Activated CD4-positive, alpha-beta memory T cell treated with anti-CD3 and anti-CD28 coated beads for 36 hours (primary cell): ENCODE measurements at regions not wholly inside any gene's neighbourhood (a gene's known extent, or its start where the extent isn't known, plus 50 kb on each side); places are given as distances from the start of the nearest gene placed in this dataset.

ENCODE experiments used
- CTCF ChIA-PET: fragments of 350-600 bp; sonication (Branson Sonifier 250); formaldehyde crosslinking; loops from one replicate; lab custom pipeline; 2021; ENCODE audit warnings: antibody characterized with exemption, inconsistent platforms; lab: Charles Lee
- POLR2A ChIA-PET: fragments of 350-600 bp; sonication (Branson Sonifier 250); formaldehyde crosslinking; loops from one replicate; lab custom pipeline; 2021; ENCODE audit warnings: antibody characterized with exemption; lab: Charles Lee
- DNase-seq: peaks from one replicate; pipeline ENCODE4 v3.0.0-alpha.2; 2020
- H3K27ac Mint-ChIP-seq: one replicate; pipeline ENCODE4 v1.8.0; 2021; ENCODE audit warnings: mixed read lengths
- H3K27me3 Mint-ChIP-seq: one replicate; pipeline ENCODE4 v1.8.0; 2021; ENCODE audit warnings: mixed read lengths
- H3K36me3 Mint-ChIP-seq: one replicate; pipeline ENCODE4 v1.8.0; 2021; ENCODE audit warnings: mixed read lengths
- H3K4me1 Mint-ChIP-seq: one replicate; pipeline ENCODE4 v1.8.0; 2021; ENCODE audit warnings: low read depth, mixed read lengths
- H3K4me3 Mint-ChIP-seq: one replicate; pipeline ENCODE4 v1.8.0; 2021; ENCODE audit warnings: mild to moderate bottlenecking, mixed read lengths
- H3K9me3 Mint-ChIP-seq: one replicate; pipeline ENCODE4 v1.8.0; 2021; ENCODE audit warnings: mixed read lengths
- intact Hi-C: fragments of 100-400 bp; cut with micrococcal nuclease; formaldehyde crosslinking; loops from one replicate; pipeline ENCODE4 v1.15.1; 2023

GRCh38 chr1:84062496-84062895 lies 63.6 kb upstream of the TTLL7 start:
- no peak overlapping the region for H3K27ac Mint-ChIP-seq
- ChIA-PET POLR2A (no interaction called here), CTCF (no interaction called here)
- no peaks in the 10 kb centered on the region for H3K9me3 Mint-ChIP-seq
- peaks cover 12% of the 10 kb centered on the region for H3K27me3 Mint-ChIP-seq
- no peaks in the 10 kb centered on the region for H3K36me3 Mint-ChIP-seq
- intact Hi-C loops: no loop called here
- no peak overlapping the region for H3K4me3 Mint-ChIP-seq
- H3K4me1 Mint-ChIP-seq: no peaks in the 10 kb centered on the region
- no peak for DNase-seq

- Mint-ChIP-seq H3K27me3 (peaks cover 12% of the 10 kb centered on the region), H3K36me3 (no peaks in the 10 kb centered on the region), H3K9me3 (no peaks in the 10 kb centered on the region), H3K27ac (no peak overlapping the region), H3K4me1 (no peaks in the 10 kb centered on the region), H3K4me3 (no peak overlapping the region)
- no peak for DNase-seq
- intact Hi-C loops: no loop called here
- ChIA-PET POLR2A (no interaction called here), CTCF (interaction anchor here (0.6 kb wide), 1 partner anchor 38 kb away, joined by 3 read pairs; no protein-coding TSS in a partner anchor)
Observed at GRCh38 chr1:84061336-84061735, 62.4 kb upstream of the TTLL7 start.

GRCh38 chr1:84060781-84061180 lies 61.8 kb upstream of the TTLL7 start:
- DNase-seq: no peak
- H3K4me1 Mint-ChIP-seq: no peaks in the 10 kb centered on the region
- H3K4me3 Mint-ChIP-seq: no peak overlapping the region
- H3K27ac Mint-ChIP-seq: no peak overlapping the region
- ChIA-PET POLR2A (no interaction called here), CTCF (no interaction called here)
- no peaks in the 10 kb centered on the region for H3K36me3 Mint-ChIP-seq
- peaks cover 12% of the 10 kb centered on the region for H3K27me3 Mint-ChIP-seq
- intact Hi-C loops: no loop called here
- no peaks in the 10 kb centered on the region for H3K9me3 Mint-ChIP-seq

GRCh38 chr1:84048820-84049219 lies 49.9 kb upstream of the TTLL7 start:
- DNase-seq: no peak
- intact Hi-C loops: no loop called here
- no peak overlapping the region for H3K4me3 Mint-ChIP-seq

More at GRCh38 chr1:84048820-84049219, 49.9 kb upstream of the TTLL7 start:
- Mint-ChIP-seq H3K4me1 (no peaks in the 10 kb centered on the region), H3K27me3 (peaks cover 1% of the 10 kb centered on the region), H3K9me3 (no peaks in the 10 kb centered on the region), H3K36me3 (no peaks in the 10 kb centered on the region), H3K27ac (no peak overlapping the region)
- POLR2A ChIA-PET: no interaction called here
- CTCF ChIA-PET: no interaction called here
